Astrocyte of the spinal cord (primary cell): ENCODE measurements at regions not wholly inside any gene's neighbourhood (a gene's known extent, or its start where the extent isn't known, plus 50 kb on each side); places are given as distances from the start of the nearest gene placed in this dataset.
A peak's percentile ranks its signal among the peaks of the same experiment; 100 is the strongest.

Experiments
- DNase-seq: peaks from one replicate; pipeline ENCODE4 v3.0.0; 2011; ENCODE audit warnings: low read depth, low spot score
- H3K4me3 ChIP-seq: 2 replicates; pipeline ENCODE4 v1.5.1; 2011; ENCODE audit warnings: low read depth, mild to moderate bottlenecking, low read length, moderate library complexity
- in situ Hi-C: cut with HindIII; loops from 2 replicates; pipeline ENCODE4 v1.10.0; 2017; ENCODE audit warnings: low sequenced_read_pairs
- TF ChIP-seq, protein P1 (sequence below): IDR thresholded peaks from 2 replicates; pipeline ENCODE4 v1.5.1; 2012; ENCODE audit warnings: low read depth, mild to moderate bottlenecking, low read length, inconsistent platforms

DNA sequence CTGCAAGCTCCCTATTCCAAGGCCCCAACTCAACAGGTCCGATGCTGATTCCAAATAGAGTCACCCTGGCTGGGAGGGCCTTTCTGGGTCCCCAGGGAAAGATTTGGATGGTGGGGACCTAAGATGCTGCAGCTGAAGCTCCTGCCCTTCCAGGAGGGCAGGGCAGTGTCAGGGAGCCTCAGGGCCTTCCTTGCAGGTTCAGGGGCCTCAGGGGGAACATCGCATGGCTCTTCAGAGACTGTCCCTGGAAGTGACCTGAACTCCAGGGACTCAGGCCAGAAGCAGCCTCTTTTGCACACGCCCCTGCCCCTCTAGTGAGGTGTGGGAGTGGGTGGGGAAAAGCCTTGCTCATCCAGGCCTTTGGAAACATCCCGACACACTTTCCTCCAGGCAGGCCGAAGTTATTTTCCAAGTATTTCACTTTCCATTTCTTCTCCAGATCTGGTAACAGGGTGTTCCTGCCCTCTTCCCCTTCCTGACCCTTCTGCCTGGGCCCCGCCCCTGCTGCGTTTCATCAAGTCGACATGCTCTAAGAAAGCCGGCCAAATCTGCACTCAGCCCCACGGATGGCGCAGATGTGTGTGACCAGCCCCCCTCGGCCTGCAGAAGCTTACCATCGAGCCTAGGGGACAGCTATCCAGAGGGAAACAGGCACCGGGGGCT lies 159.5 kb downstream of the FGF18 start:
- TF ChIP-seq, protein P1, sequence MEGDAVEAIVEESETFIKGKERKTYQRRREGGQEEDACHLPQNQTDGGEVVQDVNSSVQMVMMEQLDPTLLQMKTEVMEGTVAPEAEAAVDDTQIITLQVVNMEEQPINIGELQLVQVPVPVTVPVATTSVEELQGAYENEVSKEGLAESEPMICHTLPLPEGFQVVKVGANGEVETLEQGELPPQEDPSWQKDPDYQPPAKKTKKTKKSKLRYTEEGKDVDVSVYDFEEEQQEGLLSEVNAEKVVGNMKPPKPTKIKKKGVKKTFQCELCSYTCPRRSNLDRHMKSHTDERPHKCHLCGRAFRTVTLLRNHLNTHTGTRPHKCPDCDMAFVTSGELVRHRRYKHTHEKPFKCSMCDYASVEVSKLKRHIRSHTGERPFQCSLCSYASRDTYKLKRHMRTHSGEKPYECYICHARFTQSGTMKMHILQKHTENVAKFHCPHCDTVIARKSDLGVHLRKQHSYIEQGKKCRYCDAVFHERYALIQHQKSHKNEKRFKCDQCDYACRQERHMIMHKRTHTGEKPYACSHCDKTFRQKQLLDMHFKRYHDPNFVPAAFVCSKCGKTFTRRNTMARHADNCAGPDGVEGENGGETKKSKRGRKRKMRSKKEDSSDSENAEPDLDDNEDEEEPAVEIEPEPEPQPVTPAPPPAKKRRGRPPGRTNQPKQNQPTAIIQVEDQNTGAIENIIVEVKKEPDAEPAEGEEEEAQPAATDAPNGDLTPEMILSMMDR: no peak
- no peak overlapping the region for H3K4me3 ChIP-seq
- no peak for DNase-seq
- in situ Hi-C loops: no loop called here

DNA sequence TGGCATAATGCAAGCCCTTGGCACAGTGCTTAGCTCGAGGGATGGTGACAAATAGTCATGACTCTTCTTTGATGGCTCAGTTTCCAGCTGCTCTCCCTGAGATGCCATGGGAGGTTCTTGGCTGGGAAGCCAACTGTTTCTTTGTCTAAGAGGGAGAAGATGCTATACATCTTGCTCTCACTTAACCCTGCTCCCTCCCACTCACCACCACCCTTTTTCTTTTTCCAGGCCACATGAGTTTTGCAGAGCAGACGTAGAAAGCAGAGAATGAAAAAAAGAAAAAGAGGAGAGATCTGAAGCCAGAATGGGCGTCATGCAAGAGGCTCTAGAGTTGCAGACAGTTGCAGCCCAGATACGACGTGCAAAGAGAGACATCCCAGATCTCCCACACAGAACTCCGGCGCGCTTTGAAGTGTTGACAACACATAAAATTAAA lies 160.5 kb downstream of the FGF18 start:
- no peak for DNase-seq
- TF ChIP-seq, protein P1: no peak

DNA sequence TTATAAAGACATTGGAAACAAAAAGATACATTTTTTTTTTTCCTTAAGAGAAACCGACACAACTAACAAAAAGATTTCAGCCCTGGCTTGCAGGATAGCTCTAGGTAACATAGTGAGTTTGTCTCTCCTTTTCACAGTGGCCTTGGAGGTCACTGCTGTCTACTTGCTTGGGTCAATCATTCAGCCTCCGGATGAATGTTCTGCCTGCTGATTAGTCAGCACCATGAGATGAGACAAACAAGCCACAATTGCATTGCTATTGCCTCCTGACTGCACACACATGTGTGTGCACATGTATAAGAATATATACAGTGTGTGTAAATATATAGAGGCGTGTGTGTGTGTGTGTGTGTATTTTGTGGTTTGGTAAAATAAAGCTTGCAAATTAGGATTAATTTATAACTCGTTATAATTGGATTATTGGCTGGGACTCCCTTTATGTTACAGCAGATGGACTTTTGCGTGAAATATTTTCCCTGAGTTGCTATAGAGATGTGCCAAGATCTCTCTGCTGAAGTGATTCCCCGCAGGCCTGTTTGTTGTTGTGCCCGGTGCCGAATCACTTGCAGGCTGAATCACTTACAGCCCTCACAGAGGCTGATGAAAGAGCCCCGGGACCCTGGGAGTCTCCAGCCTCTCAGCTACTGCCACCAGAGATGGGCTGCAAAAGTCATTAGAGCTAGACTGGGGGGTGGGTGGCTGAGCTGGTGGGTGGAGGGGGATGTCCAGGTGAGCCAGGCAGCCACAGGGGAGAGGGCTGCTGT lies 161.2 kb downstream of the FGF18 start:
- TF ChIP-seq, protein P1: no peak
- in situ Hi-C loops: no loop called here
- H3K4me3 ChIP-seq: no peak overlapping the region
- DNase-seq: peak; percentile 55

More for the DNA sequence above, 160.5 kb downstream of the FGF18 start:
- in situ Hi-C loops: no loop called here
- H3K4me3 ChIP-seq: no peak overlapping the region

DNA sequence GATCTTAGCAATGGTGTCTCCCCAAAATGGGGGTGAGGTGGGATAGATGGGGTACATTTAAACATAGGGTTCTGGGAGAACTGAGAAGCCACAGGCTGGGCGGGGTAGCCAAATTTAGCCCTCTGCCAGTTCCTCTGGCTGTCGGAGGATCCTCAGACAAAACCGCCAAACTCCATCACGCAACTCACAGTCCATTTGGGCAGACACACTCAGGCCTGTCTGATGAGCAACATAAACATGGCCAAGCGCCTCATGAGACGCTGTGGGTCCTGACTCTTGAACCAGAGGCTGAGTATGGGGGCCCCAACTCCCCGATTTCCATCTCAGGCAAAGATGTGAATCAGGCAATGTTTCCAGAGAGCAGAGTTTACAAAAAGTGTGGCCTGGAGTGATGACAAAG lies 162.3 kb downstream of the FGF18 start:
- DNase-seq: no peak
- in situ Hi-C loops: no loop called here
- no peak overlapping the region for H3K4me3 ChIP-seq
- TF ChIP-seq, protein P1: no peak

DNA sequence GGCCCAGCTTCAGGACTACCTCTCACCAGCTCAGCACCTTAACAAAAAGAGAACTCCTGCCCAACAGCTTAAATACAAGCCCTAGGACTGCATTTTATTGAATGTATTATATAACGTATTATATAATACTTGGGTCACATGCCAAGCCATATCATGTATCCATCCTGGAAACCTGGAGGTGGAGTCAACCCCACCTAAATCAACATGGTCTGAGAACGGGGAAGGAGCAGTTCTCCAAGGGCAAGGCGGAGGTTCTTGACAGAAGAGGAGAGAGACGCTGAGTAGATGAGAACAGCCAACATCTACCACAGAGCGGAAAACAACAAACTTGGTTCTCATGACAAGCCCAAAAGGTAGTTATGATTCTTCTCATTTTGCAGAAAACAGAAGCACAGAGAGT lies 163.4 kb downstream of the FGF18 start:
- DNase-seq: no peak
- no peak overlapping the region for H3K4me3 ChIP-seq
- in situ Hi-C loops: no loop called here

DNA sequence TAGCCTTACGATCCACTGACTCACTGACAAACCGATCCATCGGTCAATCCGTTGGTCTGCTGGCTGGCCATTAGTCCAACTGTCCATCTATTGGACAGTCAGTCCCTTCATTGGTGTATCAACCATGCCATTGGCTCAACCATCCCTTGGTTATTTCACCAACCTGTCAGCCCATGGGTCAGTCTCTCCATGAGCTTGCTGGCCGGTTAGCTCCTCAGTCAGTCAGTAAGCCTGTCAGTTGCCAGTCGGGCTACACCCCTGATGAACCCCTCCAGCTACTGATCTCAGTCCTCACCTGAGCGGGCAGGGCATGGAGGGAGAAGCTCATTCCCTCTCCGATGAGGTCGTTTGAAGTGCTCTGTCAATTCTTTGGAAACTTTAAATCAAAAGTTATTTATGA lies 166.5 kb downstream of the FGF18 start:
- in situ Hi-C loops: no loop called here
- DNase-seq: no peak
- TF ChIP-seq, protein P1: no peak
- no peak overlapping the region for H3K4me3 ChIP-seq

More for the DNA sequence above, 163.4 kb downstream of the FGF18 start:
- TF ChIP-seq, protein P1: no peak
